GM12891 (cell line): ENCODE measurements at regions not wholly inside any gene's neighbourhood (a gene's known extent, or its start where the extent isn't known, plus 50 kb on each side); places are given as distances from the start of the nearest gene placed in this dataset.

Source experiments
- POLR2A ChIP-seq: IDR thresholded peaks from 2 replicates; pipeline ENCODE4 v1.6.1; 2011; ENCODE audit warnings: low read depth, low read length, control low read depth
- POLR2AphosphoS5 ChIP-seq: IDR thresholded peaks from 2 replicates; pipeline ENCODE4 v1.6.1; 2011; ENCODE audit warnings: low read depth, low read length, control low read depth
- SPI1 ChIP-seq: IDR thresholded peaks from 2 replicates; pipeline ENCODE4 v1.6.1; 2011; ENCODE audit warnings: low read depth, low read length, control low read depth
- TAF1 ChIP-seq: IDR thresholded peaks from 2 replicates; pipeline ENCODE4 v1.6.1; 2011; ENCODE audit warnings: low read depth, low read length, control low read depth

GRCh38 chr3:20558161-20558560, 372.2 kb upstream of the SGO1 start:
- TF ChIP-seq POLR2A: no peak
- TF ChIP-seq POLR2AphosphoS5: no peak
- TF ChIP-seq SPI1: no peak
- no peak for TF ChIP-seq TAF1
